ENCODE measurements at regions not wholly inside any gene's neighbourhood (a gene's known extent, or its start where the extent isn't known, plus 50 kb on each side); places are given as distances from the start of the nearest gene placed in this dataset.
A peak's percentile ranks its signal among the peaks of the same experiment; 100 is the strongest.
"Not testable (repeated sequence)": the region's sequence is repeated elsewhere in the genome, so short reads cannot be mapped to it uniquely, and the experiment has no call there.

GRCh38 chr13:24931450-24932251 lies 164.3 kb upstream of the PABPC3 start:
- no peak for DNase-seq

DNA sequence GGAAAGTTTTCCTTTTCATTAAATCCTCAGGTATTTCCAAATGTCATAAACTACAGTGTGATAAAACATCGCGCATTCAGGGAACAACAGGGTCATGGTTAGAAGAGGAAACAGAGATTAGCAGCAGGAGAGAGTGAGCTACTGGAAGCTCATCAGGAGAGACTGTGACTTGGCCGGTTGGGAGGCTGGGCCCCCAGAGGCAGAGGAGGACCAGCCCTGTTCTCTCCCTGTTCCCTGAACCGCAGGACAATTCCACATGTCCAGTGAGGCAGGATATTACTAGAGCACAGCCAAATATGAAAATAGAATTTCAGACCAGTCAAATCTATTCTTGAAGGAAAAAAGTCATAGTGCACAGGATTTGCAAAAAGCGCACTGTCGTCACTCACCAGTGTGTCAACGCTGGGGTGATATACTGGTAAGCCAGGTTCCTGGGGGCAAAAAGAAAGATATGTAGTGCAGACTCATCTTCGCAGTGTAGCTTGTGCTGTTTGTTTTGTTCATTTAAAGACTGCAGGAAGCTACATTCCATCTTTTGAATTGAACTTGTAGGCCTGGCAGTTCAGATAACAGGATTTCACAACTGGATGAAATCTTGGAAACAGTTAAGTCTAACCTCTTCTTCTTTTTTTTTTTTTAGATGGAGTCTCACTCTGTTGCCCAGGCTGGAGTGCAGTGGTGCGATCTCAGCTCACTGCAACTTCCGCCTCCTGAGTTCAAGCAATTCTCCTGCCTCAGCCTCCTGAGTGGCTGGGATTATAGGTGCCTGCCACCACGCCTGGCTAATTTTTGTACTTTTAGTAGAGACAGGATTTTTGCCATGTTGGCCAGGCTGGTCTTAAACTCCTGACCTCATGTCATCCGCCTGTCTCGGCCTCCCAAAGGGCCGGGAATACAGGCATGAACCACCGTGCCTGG lies 162.6 kb upstream of the PABPC3 start:
- not testable (repeated sequence) for DNase-seq

GRCh38 chr13:24934024-24934385 lies 161.9 kb upstream of the PABPC3 start:
- not testable (repeated sequence) for DNase-seq

- no peak for DNase-seq
Measured at GRCh38 chr13:24938966-24939365, 157.0 kb upstream of the PABPC3 start.

DNA sequence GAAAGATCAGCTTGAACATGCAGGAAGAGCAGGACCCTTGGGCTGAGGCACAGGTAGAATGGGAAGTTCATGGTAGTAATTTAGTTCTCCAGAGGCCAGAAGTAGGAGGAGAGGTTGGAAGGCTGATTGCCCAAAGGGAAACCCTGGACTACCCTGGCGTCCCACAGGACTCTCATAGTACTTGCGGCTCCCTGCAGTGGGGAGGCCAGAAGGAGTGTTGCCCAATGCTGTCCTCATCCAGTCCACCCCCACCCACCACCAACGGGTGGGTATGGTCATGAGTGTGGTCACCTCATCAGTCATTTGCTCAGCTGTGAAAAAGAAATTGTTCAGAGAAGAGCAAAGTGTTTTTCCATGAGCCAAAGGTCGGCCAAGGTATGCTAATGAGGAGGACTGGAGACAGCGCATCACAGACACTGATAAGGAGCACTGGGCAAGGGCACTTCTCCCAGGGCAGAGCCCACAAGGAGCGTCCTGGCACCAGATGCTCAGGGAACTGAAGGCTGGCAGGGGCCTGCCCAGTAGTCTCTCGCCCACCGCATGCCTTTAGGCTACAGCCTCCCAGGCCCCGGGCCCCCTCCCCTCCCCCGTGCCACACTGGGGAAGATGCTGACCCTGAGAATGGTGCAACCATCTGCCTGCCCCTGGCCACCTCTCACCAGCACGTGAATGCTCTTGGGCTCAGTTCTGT lies 154.8 kb upstream of the PABPC3 start:
- DNase-seq, result not testable (repeated sequence)

DNA sequence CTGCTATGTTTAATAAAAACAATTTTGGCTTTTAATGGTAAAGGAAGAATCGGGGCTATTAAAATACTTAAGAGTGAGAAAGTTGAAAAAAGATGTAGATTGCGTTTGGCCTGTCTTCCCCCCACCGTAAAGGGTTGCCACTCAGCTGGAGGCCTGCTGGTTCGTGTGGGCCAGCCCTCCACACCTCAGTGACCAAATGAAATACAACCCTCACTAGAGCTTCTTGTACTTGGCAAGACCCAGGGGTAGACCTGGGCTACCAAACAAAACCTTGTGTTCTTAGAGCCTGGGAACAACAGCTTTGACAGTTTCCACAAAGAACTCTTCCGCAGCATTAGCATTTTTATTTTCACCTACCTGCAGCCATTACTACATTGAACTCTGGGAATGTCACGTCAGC lies 152.8 kb upstream of the PABPC3 start:
- DNase-seq, result no peak

- not testable (repeated sequence) for DNase-seq
Measured at GRCh38 chr13:24944073-24944472, 151.9 kb upstream of the PABPC3 start.

- not testable (repeated sequence) for DNase-seq
Measured at GRCh38 chr13:24948977-24949376, 147.0 kb upstream of the PABPC3 start.

- DNase-seq, result not testable (repeated sequence)
Measured at GRCh38 chr13:24950611-24951010, 145.3 kb upstream of the PABPC3 start.

DNA sequence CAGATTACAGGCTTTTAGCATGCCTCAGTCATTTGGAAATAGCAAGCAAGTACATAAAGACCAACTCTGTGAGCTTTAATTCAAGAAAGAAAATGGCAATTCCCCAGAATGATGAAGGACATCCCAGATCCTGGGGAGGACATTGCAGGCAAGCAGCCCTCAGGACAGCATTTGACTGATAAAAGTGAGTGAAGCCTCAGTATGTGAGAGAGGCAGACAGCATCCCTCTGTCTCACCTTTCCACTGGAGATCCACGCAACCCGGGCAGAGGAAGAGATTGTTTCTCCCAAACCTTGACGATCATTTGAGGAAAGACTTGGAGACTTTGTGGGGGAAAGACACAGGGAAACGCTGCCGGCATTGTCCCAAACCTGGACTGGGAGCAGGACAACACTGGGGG lies 128.0 kb upstream of the PABPC3 start:
- DNase-seq, result not testable (repeated sequence)

DNA sequence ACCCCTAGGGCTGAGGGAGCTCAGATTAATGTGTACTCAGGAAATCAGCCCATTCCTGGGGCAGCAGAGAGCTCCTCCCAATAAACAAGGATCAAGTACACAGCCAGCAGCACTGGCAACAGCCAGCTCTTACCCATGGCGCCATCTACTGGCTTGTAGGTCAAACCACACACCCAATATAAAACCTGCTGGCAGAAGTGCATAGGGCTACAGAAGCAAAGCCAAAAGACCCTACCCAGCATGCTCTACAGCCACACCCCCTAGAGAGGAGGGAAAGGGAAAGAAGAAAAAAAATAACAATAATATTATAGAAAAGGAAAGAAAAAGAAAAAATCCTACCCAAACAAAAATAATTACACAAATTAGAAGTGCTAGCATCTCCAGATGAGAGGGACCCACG lies 127.5 kb upstream of the PABPC3 start:
- not testable (repeated sequence) for DNase-seq

DNA sequence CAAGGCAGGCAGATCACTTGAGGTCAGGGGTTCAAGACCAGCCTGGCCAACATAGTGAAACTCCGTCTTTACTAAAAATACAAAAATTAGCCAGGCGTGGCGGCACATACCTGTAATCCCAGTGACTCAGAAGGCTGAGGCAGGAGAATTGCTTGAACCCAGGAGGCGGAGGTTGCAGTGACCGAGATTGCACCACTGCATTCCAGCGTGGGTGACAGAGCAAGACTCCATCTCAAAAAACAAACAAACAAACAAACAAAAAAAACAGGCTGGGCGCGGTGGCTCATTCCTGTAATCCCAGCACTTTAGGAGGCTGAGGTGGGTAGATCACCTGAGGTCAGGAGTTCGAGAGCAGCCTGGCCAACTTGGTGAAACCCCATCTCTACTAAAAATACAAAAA lies 122.8 kb upstream of the PABPC3 start:
- not testable (repeated sequence) for DNase-seq

DNA sequence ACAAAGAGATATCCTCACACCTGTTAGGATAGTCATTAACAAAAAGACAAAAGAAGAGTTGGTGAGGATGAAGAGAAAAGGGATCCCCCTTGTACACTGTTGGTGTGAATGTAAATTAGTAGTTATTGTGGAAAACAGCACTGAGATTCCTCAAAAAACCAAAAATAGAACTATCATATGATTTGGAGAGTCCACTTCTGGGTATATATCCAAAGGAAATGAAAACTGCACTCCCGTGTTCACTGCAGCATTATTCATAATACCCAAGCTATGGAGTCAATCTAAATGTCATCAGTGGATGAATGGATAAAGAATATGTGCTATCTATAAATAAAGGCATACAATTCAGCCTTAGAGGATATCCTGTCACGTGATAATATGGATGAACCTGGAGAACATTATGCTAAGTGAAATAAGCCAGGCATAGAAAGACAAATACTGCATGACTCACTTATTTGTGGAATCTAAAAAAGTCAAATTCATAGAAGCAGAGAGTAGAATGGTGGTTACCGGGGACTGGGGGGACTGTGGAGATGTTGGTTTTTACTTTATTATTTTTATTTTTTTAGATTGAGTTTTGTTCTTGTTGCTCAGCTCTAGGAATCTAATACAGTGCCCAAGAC lies 114.6 kb upstream of the PABPC3 start:
- not testable (repeated sequence) for DNase-seq

GRCh38 chr13:24982333-24982999 lies 113.5 kb upstream of the PABPC3 start:
- DNase-seq, result no peak

DNA sequence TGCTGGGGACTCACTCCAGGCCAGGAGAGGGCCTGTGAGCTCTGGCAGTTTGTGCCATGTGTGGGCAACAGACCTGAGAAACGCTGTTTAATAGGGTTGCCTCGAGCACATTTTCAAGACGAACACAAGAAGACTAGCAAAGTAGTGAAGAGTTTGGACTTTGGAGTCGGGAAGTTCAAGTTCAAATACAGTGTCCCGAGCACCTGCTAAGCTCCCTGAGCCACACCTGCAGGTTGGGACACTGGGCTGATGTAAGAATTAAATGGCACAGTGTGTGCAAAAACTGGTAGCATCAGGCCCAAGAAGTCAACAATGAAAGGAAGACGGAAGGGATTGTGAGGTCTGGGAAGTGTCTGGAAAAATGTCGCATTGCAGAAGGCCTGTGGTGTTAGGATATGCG lies 112.8 kb upstream of the PABPC3 start:
- DNase-seq, result no peak

DNA sequence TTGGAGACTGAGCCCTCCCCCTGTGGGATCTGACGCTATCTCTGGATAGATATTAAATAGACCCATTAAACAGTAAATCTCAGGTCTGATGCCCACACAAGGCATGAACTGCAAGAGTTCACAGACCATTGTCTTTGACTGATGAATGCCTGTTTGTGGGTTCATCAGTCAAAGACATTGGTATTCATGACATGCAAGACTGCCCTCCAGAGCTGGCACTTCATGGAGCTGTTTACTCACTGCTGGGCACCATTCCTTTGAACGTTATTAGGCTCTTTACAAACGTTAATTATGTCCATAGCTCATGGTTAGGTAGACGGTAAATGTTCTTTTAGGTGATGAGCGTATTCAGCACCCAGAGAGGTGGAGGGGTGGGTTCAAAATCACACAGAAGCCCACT lies 111.8 kb upstream of the PABPC3 start:
- no peak for DNase-seq

DNA sequence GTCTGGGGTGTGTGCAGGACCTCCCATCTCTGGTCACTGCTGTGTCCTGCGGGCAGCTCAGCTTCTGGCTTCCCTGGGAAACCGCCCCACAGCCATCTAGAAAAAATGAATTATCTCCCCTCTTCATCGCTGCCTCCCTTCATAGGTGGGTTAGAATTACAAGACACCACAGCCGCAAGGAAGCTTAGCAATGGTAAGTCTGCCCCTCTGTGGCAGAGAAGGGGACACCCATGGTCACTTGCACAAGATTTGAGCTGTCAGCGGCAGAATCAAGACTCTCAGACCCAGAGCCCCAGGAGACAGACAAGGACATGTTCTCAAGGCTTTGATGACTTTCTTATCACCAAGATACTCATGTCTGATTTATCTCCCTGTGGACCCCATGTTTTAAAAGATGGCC lies 110.8 kb upstream of the PABPC3 start:
- DNase-seq, result no peak

- DNase-seq, result no peak
Measured at GRCh38 chr13:24985896-24986295, 110.0 kb upstream of the PABPC3 start.

- DNase-seq, result no peak
Measured at GRCh38 chr13:24986826-24987225, 109.1 kb upstream of the PABPC3 start.

DNA sequence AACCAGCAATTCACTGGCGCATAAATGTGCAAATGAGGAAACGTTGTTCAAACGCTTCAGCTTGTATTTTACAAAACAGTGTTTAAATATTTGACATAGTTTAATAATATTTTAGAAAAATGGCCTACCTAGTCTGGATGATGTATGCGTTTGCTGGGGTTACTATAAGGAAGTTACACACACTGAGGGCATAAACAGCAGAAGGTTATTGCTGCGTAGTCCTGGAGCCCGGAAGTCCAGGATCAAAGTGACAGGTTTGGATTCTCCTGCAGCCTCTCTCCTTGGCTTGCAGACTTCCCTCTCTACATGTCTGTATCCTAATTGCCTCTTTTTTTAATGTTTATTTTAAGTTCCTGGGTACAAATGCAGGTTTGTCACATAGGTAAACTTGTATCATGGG lies 106.0 kb upstream of the PABPC3 start:
- DNase-seq, result not testable (repeated sequence)

DNA sequence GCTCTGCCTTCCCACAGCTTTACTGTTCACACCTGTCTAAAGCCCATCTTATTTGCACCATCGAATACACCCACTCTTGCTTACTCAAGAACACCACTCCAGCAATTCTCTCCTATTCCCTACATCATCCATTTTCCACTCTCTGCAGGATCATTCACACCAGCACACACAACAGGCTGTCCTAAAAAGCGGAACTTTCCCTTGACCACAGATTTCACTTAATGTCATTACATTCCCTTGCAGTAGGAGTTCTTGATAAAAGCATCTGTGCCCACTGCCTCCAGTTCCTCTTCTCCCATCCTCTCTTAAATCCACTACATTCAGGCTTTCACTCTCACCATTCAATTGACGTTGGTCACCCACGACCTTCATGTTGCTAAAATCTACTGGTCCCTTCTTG lies 103.0 kb upstream of the PABPC3 start:
- DNase-seq, result not testable (repeated sequence)

- peak; percentile 70 for DNase-seq
Measured at GRCh38 chr13:24995225-24995804, 100.6 kb upstream of the PABPC3 start.

Data from NCI-H1694 (cell line).